GM12878 (cell line): ENCODE measurements at regions not wholly inside any gene's neighbourhood (a gene's known extent, or its start where the extent isn't known, plus 50 kb on each side); places are given as distances from the start of the nearest gene placed in this dataset.

Experiments
- ATAC-seq: fragments of 200-7000 bp; cut with Tn5 transposase; 3 replicates; pipeline ENCODE4 v1.9.1; 2020; ENCODE audit warnings: mild to moderate bottlenecking, moderate library complexity
- BruUV-seq: library from RNA; stranded (reverse); fragments of 400-500 nt; replicated peaks from 2 replicates; lab custom pipeline; 2021; lab: Mats Ljungman, UMichigan
- CTCF ChIA-PET: fragments of 300-600 bp; sonication (Branson Sonifier 250); formaldehyde crosslinking; extraction: SDS; loops from one replicate; lab custom pipeline; 2021; ENCODE audit warnings: inconsistent platforms; lab: Yijun Ruan, JAX
- POLR2A ChIA-PET: fragments of 350-600 bp; formaldehyde crosslinking; extraction: SDS; loops from one replicate; lab custom pipeline; 2021; ENCODE audit warnings: inconsistent platforms; lab: Charles Lee
- RAD21 ChIA-PET: fragments of 300-600 bp; sonication (Branson Sonifier 250); formaldehyde crosslinking; loops from one replicate; lab custom pipeline; 2023; ENCODE audit warnings: antibody characterized with exemption; ENCODE audit not compliant: unreplicated experiment; lab: Charles Lee
- SMC1A ChIA-PET: fragments of 300-600 bp; sonication (Branson Sonifier 250); formaldehyde crosslinking; loops from one replicate; lab custom pipeline; 2023; ENCODE audit not compliant: unreplicated experiment, uncharacterized antibody; lab: Charles Lee
- DNase-seq: peaks from one replicate; pipeline ENCODE4 v3.0.0-alpha.2; 2011; ENCODE audit warnings: low read depth, low spot score
- FAIRE-seq: peaks from 3 replicates; lab custom pipeline; 2011; peaks lifted over from hg19 to GRCh38; lab: Jason Lieb, UNC
- H2AFZ ChIP-seq: 2 replicates; pipeline ENCODE4 v1.6.0; 2011; ENCODE audit warnings: low read depth, low read length, control low read depth; ENCODE audit not compliant: control insufficient read depth
- H3K27ac ChIP-seq: 2 replicates; pipeline ENCODE4 v1.5.1; 2011; ENCODE audit warnings: control low read depth; ENCODE audit not compliant: control insufficient read depth, insufficient read depth
- H3K27me3 ChIP-seq, 2 experiments: replicated peaks in 1 of 2; 2 replicates each; pipeline versions ENCODE4 v1.6.0 to v1.6.1; 2011; ENCODE audit warnings: low read length in 1 of 2; ENCODE audit not compliant: control insufficient read depth in 2 of 2, insufficient read depth in 2 of 2
- H3K36me3 ChIP-seq, 2 experiments: 2 replicates each; pipeline ENCODE4 v1.5.1; 2011; ENCODE audit warnings: low read length in 1 of 2; ENCODE audit not compliant: control insufficient read depth in 2 of 2, insufficient read depth in 2 of 2
- H3K4me1 ChIP-seq: 2 replicates; pipeline ENCODE4 v1.6.1; 2011; ENCODE audit warnings: mild to moderate bottlenecking, low read length, moderate library complexity, mixed read lengths; ENCODE audit not compliant: control insufficient read depth, insufficient read depth
- H3K4me2 ChIP-seq: 2 replicates; pipeline ENCODE4 v1.6.0; 2011; ENCODE audit warnings: control low read depth; ENCODE audit not compliant: control insufficient read depth, insufficient read depth
- H3K4me3 ChIP-seq: fragments of 200-600 bp; sonication (generic); 2 replicates; pipeline ENCODE4 v1.5.1; 2016
- H3K79me2 ChIP-seq: 2 replicates; pipeline ENCODE4 v1.6.0; 2011; ENCODE audit warnings: low read length; ENCODE audit not compliant: control insufficient read depth, insufficient read depth
- H3K9ac ChIP-seq: 2 replicates; pipeline ENCODE4 v1.8.0; 2011; ENCODE audit warnings: low read length, control low read depth, mixed read lengths; ENCODE audit not compliant: control insufficient read depth, insufficient read depth
- H3K9me3 ChIP-seq: replicated peaks from 3 replicates; pipeline ENCODE4 v1.5.1; 2011; ENCODE audit warnings: mild to moderate bottlenecking, low read length; ENCODE audit not compliant: control insufficient read depth, insufficient read depth
- H4K20me1 ChIP-seq: 2 replicates; pipeline ENCODE4 v1.6.0; 2011; ENCODE audit not compliant: control insufficient read depth, insufficient read depth
- ATF7 ChIP-seq: fragments of 450-650 bp; IDR thresholded peaks from 2 replicates; pipeline ENCODE4 v1.6.1; 2016; ENCODE audit warnings: low read depth, mild to moderate bottlenecking
- HDGF ChIP-seq: fragments of 450-650 bp; IDR thresholded peaks from 2 replicates; pipeline ENCODE4 v1.6.1; 2016; ENCODE audit warnings: antibody characterized with exemption
- POLR2A ChIP-seq: IDR thresholded peaks from 2 replicates; pipeline ENCODE4 v1.6.1; 2011; ENCODE audit warnings: low read depth, mild to moderate bottlenecking, low read length
- RAD51 ChIP-seq: fragments of 450-650 bp; IDR thresholded peaks from 2 replicates; pipeline ENCODE4 v1.6.1; 2016; ENCODE audit warnings: moderate library complexity, mild to moderate bottlenecking, inconsistent platforms
- RCOR1 ChIP-seq: conservative IDR thresholded peaks from 2 replicates; pipeline ENCODE4 v1.6.1; 2012; ENCODE audit warnings: low read depth, low read length, improper control_type of control experiment
- SIX5 ChIP-seq: IDR thresholded peaks from 2 replicates; pipeline ENCODE4 v1.6.1; 2011; ENCODE audit warnings: mild to moderate bottlenecking, low read depth, low read length, moderate library complexity; ENCODE audit not compliant: severe bottlenecking
- SP1 ChIP-seq: IDR thresholded peaks from one replicate; pipeline ENCODE4 v1.6.1; 2011; ENCODE audit warnings: low read depth, low read length
- ZBED1 ChIP-seq: IDR thresholded peaks from 2 replicates; pipeline ENCODE4 v1.6.1; 2016; ENCODE audit warnings: borderline replicate concordance
- WGBS: methylation state at CpG from one replicate; pipeline ENCODE4 v1.1.6; 2016; ENCODE audit warnings: low lambda C conversion rate; ENCODE audit not compliant: insufficient replicate concordance, insufficient coverage; ENCODE audit errors: missing lambda C conversion rate; 5-methylcytosine and 5-hydroxymethylcytosine counted together
- in situ Hi-C: fragments of 300-500 bp; cut with MboI; formaldehyde crosslinking; loops from 9 replicates; pipeline ENCODE4 v1.14.3; 2018; ENCODE audit warnings: mixed read lengths
- intact Hi-C: fragments of 100-400 bp; cut with micrococcal nuclease; formaldehyde crosslinking; loops from one replicate; pipeline ENCODE4 v1.14.2; 2022; ENCODE audit not compliant: unreplicated experiment
- TF ChIP-seq, protein P1 (sequence below): IDR thresholded peaks from 2 replicates; pipeline ENCODE4 v1.6.1; 2012; ENCODE audit warnings: low read depth, low read length, improper control_type of control experiment
- TF ChIP-seq, protein P2 (sequence below): IDR thresholded peaks from 2 replicates; pipeline ENCODE4 v1.6.1; 2011; ENCODE audit warnings: mild to moderate bottlenecking, low read depth, low read length, moderate library complexity; ENCODE audit not compliant: insufficient replicate concordance
- TF ChIP-seq, protein P3 (sequence below): fragments of 450-650 bp; IDR thresholded peaks from 2 replicates; pipeline ENCODE4 v1.6.1; 2016; ENCODE audit warnings: mild to moderate bottlenecking
- TF ChIP-seq, protein P4 (sequence below): IDR thresholded peaks from 2 replicates; pipeline ENCODE4 v1.6.1; 2012; ENCODE audit warnings: low read depth, low read length, improper control_type of control experiment
- TF ChIP-seq, protein P5 (sequence below): fragments of 450-650 bp; IDR thresholded peaks from 2 replicates; pipeline ENCODE4 v1.6.1; 2017; ENCODE audit warnings: mild to moderate bottlenecking, low read depth, inconsistent platforms; ENCODE audit not compliant: poor library complexity, severe bottlenecking

DNA sequence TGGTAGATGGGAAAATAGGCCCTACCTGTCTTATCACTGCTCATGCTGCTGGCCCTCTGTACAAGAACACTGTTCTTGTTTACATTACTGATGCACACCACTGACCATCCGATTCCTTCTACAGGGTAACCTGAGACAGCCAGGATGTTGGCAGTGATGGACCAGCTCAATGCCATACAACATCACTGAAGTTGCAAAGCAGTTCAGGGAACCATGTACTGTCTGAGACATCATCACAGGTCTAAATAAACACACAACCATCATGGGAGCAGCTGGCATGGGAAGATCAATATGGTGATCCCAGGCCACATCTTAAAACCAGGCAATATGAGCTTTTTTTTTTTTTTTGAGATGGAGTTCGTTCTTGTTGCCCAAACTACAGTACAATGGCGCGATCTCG is 59.0 kb downstream of the IARS1 start:
- intact Hi-C loops, result no loop called here
- DNase-seq, result no peak

More for the DNA sequence above, 59.0 kb downstream of the IARS1 start:
- ATAC-seq, result no peak
- no peaks in the 10 kb centered on the region for H3K9me3 ChIP-seq
- peaks cover 6 to 16% of the 10 kb centered on the region in 2 experiments for H3K36me3 ChIP-seq
- ChIA-PET POLR2A (no interaction called here), CTCF (interaction anchor here (0.9 to 4.1 kb wide), 2 partner anchors 95 to 369 kb away, joined by 3 to 38 read pairs; no protein-coding TSS in a partner anchor), RAD21 (interaction anchor here (1.5 kb wide), 1 partner anchor 95 kb away, joined by 7 read pairs; no protein-coding TSS in a partner anchor), SMC1A (interaction anchor here (2.6 kb wide), 1 partner anchor 94 kb away, joined by 9 read pairs; no protein-coding TSS in a partner anchor)
- no peaks in the 10 kb centered on the region for H4K20me1 ChIP-seq
- H3K4me2 ChIP-seq, result no peak overlapping the region
- no peaks in the 10 kb centered on the region for H3K4me1 ChIP-seq
- H3K27ac ChIP-seq, result no peak overlapping the region
- no peaks in the 10 kb centered on the region for H3K27me3 ChIP-seq
- no peak overlapping the region for H3K9ac ChIP-seq
- H2AFZ ChIP-seq, result no peak overlapping the region
- no peaks in the 10 kb centered on the region for H3K79me2 ChIP-seq
- FAIRE-seq, result no peak
- in situ Hi-C loops, result no loop called here
- BruUV-seq, result no TSS peak
- 100% methylated on average over 1 of the region's 5 CpGs for WGBS
- no peak overlapping the region for H3K4me3 ChIP-seq
- TF ChIP-seq RAD51, result no peak
- TF ChIP-seq, protein P1, sequence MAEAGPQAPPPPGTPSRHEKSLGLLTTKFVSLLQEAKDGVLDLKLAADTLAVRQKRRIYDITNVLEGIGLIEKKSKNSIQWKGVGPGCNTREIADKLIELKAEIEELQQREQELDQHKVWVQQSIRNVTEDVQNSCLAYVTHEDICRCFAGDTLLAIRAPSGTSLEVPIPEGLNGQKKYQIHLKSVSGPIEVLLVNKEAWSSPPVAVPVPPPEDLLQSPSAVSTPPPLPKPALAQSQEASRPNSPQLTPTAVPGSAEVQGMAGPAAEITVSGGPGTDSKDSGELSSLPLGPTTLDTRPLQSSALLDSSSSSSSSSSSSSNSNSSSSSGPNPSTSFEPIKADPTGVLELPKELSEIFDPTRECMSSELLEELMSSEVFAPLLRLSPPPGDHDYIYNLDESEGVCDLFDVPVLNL, result no peak
- no peak for TF ChIP-seq ATF7
- TF ChIP-seq ZBED1, result no peak
- TF ChIP-seq SIX5, result no peak
- TF ChIP-seq, protein P2, sequence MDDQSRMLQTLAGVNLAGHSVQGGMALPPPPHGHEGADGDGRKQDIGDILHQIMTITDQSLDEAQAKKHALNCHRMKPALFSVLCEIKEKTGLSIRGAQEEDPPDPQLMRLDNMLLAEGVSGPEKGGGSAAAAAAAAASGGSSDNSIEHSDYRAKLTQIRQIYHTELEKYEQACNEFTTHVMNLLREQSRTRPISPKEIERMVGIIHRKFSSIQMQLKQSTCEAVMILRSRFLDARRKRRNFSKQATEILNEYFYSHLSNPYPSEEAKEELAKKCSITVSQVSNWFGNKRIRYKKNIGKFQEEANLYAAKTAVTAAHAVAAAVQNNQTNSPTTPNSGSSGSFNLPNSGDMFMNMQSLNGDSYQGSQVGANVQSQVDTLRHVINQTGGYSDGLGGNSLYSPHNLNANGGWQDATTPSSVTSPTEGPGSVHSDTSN, result no peak
- TF ChIP-seq, protein P3, sequence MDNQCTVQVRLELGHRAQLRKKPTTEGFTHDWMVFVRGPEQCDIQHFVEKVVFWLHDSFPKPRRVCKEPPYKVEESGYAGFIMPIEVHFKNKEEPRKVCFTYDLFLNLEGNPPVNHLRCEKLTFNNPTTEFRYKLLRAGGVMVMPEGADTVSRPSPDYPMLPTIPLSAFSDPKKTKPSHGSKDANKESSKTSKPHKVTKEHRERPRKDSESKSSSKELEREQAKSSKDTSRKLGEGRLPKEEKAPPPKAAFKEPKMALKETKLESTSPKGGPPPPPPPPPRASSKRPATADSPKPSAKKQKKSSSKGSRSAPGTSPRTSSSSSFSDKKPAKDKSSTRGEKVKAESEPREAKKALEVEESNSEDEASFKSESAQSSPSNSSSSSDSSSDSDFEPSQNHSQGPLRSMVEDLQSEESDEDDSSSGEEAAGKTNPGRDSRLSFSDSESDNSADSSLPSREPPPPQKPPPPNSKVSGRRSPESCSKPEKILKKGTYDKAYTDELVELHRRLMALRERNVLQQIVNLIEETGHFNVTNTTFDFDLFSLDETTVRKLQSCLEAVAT, result no peak
- TF ChIP-seq, protein P4, sequence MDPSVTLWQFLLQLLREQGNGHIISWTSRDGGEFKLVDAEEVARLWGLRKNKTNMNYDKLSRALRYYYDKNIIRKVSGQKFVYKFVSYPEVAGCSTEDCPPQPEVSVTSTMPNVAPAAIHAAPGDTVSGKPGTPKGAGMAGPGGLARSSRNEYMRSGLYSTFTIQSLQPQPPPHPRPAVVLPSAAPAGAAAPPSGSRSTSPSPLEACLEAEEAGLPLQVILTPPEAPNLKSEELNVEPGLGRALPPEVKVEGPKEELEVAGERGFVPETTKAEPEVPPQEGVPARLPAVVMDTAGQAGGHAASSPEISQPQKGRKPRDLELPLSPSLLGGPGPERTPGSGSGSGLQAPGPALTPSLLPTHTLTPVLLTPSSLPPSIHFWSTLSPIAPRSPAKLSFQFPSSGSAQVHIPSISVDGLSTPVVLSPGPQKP, result no peak
- no peak; the same call in 1 of the 2 replicates for TF ChIP-seq POLR2A
- TF ChIP-seq SP1, result no peak
- no peak for TF ChIP-seq HDGF
- TF ChIP-seq, protein P5, sequence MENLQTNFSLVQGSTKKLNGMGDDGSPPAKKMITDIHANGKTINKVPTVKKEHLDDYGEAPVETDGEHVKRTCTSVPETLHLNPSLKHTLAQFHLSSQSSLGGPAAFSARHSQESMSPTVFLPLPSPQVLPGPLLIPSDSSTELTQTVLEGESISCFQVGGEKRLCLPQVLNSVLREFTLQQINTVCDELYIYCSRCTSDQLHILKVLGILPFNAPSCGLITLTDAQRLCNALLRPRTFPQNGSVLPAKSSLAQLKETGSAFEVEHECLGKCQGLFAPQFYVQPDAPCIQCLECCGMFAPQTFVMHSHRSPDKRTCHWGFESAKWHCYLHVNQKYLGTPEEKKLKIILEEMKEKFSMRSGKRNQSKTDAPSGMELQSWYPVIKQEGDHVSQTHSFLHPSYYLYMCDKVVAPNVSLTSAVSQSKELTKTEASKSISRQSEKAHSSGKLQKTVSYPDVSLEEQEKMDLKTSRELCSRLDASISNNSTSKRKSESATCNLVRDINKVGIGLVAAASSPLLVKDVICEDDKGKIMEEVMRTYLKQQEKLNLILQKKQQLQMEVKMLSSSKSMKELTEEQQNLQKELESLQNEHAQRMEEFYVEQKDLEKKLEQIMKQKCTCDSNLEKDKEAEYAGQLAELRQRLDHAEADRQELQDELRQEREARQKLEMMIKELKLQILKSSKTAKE, result no peak
- TF ChIP-seq RCOR1, result no peak
